Neural progenitor cell (in vitro differentiated cells): ENCODE measurements at regions not wholly inside any gene's neighbourhood (a gene's known extent, or its start where the extent isn't known, plus 50 kb on each side); places are given as distances from the start of the nearest gene placed in this dataset.

Experiments
- DNase-seq: peaks from one replicate; pipeline ENCODE4 v3.0.0-alpha.2; 2016; ENCODE audit warnings: low spot score
- H2AFZ ChIP-seq: fragments of 200-600 bp; sonication (generic); replicated peaks from 2 replicates; pipeline ENCODE4 v1.6.1; 2016; ENCODE audit warnings: antibody characterized with exemption
- H3F3A ChIP-seq: fragments of 200-600 bp; sonication (generic); 2 replicates; pipeline ENCODE4 v1.6.1; 2016; ENCODE audit warnings: antibody characterized with exemption, low read depth
- H3K27ac ChIP-seq: fragments of 200-600 bp; sonication (generic); 2 replicates; pipeline ENCODE4 v1.5.1; 2016; ENCODE audit warnings: mild to moderate bottlenecking
- H3K27me3 ChIP-seq: fragments of 200-600 bp; sonication (generic); 2 replicates; pipeline ENCODE4 v1.6.1; 2016; ENCODE audit warnings: mild to moderate bottlenecking, moderate library complexity
- H3K36me3 ChIP-seq: fragments of 200-600 bp; sonication (generic); 2 replicates; pipeline ENCODE4 v1.5.1; 2016
- H3K4me1 ChIP-seq: fragments of 200-600 bp; sonication (generic); 2 replicates; pipeline ENCODE4 v1.6.1; 2016; ENCODE audit warnings: mixed run types
- H3K4me2 ChIP-seq: fragments of 200-600 bp; sonication (generic); 2 replicates; pipeline ENCODE4 v1.6.1; 2016
- H3K4me3 ChIP-seq: fragments of 200-600 bp; sonication (generic); 2 replicates; pipeline ENCODE4 v1.5.1; 2016
- H3K79me2 ChIP-seq: fragments of 200-600 bp; sonication (generic); 2 replicates; pipeline ENCODE4 v1.6.1; 2016; ENCODE audit warnings: low read depth
- H3K9ac ChIP-seq: fragments of 200-600 bp; sonication (generic); 2 replicates; pipeline ENCODE4 v1.6.1; 2016
- H3K9me3 ChIP-seq: fragments of 200-600 bp; sonication (generic); 2 replicates; pipeline ENCODE4 v1.5.1; 2016; ENCODE audit warnings: low read depth
- H4K20me1 ChIP-seq: fragments of 200-600 bp; sonication (generic); 2 replicates; pipeline ENCODE4 v1.6.1; 2016; ENCODE audit warnings: low read depth
- H3K27ac Mint-ChIP-seq: 3 replicates; pipeline ENCODE4 v1.8.0; 2021; ENCODE audit warnings: mixed read lengths
- H3K27me3 Mint-ChIP-seq: 2 replicates; pipeline ENCODE4 v1.8.0; 2022; ENCODE audit warnings: low read depth, mild to moderate bottlenecking, inconsistent platforms, moderate library complexity, mixed read lengths; ENCODE audit not compliant: insufficient read depth
- H3K36me3 Mint-ChIP-seq: 3 replicates; pipeline ENCODE4 v1.8.0; 2021; ENCODE audit warnings: mixed read lengths
- H3K4me1 Mint-ChIP-seq: 3 replicates; pipeline ENCODE4 v1.8.0; 2021; ENCODE audit warnings: mixed read lengths
- H3K4me3 Mint-ChIP-seq: 3 replicates; pipeline ENCODE4 v1.8.0; 2021; ENCODE audit warnings: mild to moderate bottlenecking, moderate library complexity, mixed read lengths
- H3K9me3 Mint-ChIP-seq: 3 replicates; pipeline ENCODE4 v1.8.0; 2020; ENCODE audit warnings: mixed read lengths
- CTCF ChIP-seq: fragments of 200-600 bp; sonication (generic); IDR thresholded peaks from 2 replicates; pipeline ENCODE4 v1.5.1; 2017; ENCODE audit warnings: antibody characterized with exemption, mild to moderate bottlenecking
- EZH2 ChIP-seq: fragments of 200-600 bp; sonication (generic); IDR thresholded peaks from 2 replicates; pipeline ENCODE4 v1.6.1; 2017; ENCODE audit warnings: antibody characterized with exemption, mild to moderate bottlenecking, moderate library complexity
- EZH2phosphoT487 ChIP-seq: fragments of 200-600 bp; sonication (generic); IDR thresholded peaks from 2 replicates; pipeline ENCODE4 v1.6.1; 2017; ENCODE audit warnings: antibody characterized with exemption

- H3K27me3 Mint-ChIP-seq: peaks cover 4% of the 10 kb centered on the region
- H3K4me1 ChIP-seq: peaks cover 11% of the 10 kb centered on the region
- no peak for TF ChIP-seq EZH2phosphoT487
- no peak for TF ChIP-seq EZH2
- TF ChIP-seq CTCF: no peak
Observed at GRCh38 chr2:226680719-226681118, 118.9 kb downstream of the IRS1 start.

DNA sequence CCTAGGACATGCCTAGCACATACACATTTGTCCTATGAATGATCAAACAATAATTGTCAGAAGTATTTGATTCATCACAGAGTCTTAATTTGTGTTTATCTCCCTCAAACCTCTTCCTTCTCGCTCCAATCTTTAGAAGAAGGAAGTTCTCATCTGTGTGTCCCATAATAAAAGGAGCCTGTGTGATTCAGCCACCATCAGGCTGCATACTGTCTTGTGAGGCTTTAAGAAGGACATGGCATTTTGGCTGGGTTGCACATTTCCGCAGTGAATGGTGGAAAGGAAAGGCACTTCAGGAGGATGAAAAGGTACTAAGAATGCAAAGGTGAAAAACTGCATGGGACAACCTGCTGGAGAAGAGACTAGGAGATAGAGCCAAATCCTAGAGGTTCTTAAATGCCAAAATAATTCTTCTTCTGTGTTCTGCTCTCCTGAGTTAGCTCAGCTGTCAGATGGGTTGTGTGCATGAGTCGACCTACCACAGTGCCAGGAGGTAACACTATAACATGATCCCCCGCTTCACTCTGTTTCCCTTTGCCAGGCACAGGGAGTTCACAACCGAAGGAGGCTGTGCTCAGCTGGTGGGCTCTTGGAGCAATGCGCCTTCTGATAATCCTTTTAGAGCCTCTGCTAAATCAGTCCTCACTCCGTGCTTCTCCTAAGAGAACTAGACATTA is 120.1 kb downstream of the IRS1 start:
- peaks cover 1% of the 10 kb centered on the region for H3K36me3 Mint-ChIP-seq
- Histone ChIP-seq H3K9me3 (no peaks in the 10 kb centered on the region), H3K79me2 (no peaks in the 10 kb centered on the region), H3K27ac (no peak overlapping the region), H3K27me3 (no peaks in the 10 kb centered on the region), H3K4me1 (peaks cover 11% of the 10 kb centered on the region), H3K4me3 (no peak overlapping the region), H3K9ac (no peak overlapping the region), H3F3A (no peaks in the 10 kb centered on the region), H2AFZ (no peak overlapping the region), H3K4me2 (no peak overlapping the region), H3K36me3 (no peaks in the 10 kb centered on the region), H4K20me1 (no peaks in the 10 kb centered on the region)
- H3K4me3 Mint-ChIP-seq: no peak overlapping the region
- DNase-seq: peak; percentile 28
- H3K9me3 Mint-ChIP-seq: peaks cover 6% of the 10 kb centered on the region
- H3K4me1 Mint-ChIP-seq: peaks cover 29% of the 10 kb centered on the region
- TF ChIP-seq EZH2phosphoT487 (no peak), CTCF (no peak), EZH2 (no peak)
- peaks cover 4% of the 10 kb centered on the region for H3K27me3 Mint-ChIP-seq
- peak overlapping the region; percentile 27 for H3K27ac Mint-ChIP-seq

More at GRCh38 chr2:226680719-226681118, 118.9 kb downstream of the IRS1 start:
- Histone ChIP-seq H3K4me3 (no peak overlapping the region), H3K9ac (no peak overlapping the region), H2AFZ (no peak overlapping the region), H4K20me1 (no peaks in the 10 kb centered on the region), H3K9me3 (no peaks in the 10 kb centered on the region), H3K27ac (no peak overlapping the region), H3F3A (no peaks in the 10 kb centered on the region), H3K27me3 (no peaks in the 10 kb centered on the region), H3K36me3 (no peaks in the 10 kb centered on the region), H3K79me2 (no peaks in the 10 kb centered on the region), H3K4me2 (no peak overlapping the region)
- Mint-ChIP-seq H3K27ac (no peak overlapping the region), H3K4me3 (no peak overlapping the region), H3K4me1 (peaks cover 29% of the 10 kb centered on the region), H3K36me3 (peaks cover 1% of the 10 kb centered on the region), H3K9me3 (peaks cover 6% of the 10 kb centered on the region)
- DNase-seq: no peak

GRCh38 chr2:226678422-226678821 is 121.2 kb downstream of the IRS1 start:
- peaks cover 29% of the 10 kb centered on the region for H3K4me1 Mint-ChIP-seq
- Histone ChIP-seq H4K20me1 (no peaks in the 10 kb centered on the region), H3K9me3 (no peaks in the 10 kb centered on the region), H3K4me3 (no peak overlapping the region), H3K9ac (no peak overlapping the region), H3K4me2 (no peak overlapping the region), H3K27ac (no peak overlapping the region), H3K79me2 (no peaks in the 10 kb centered on the region), H3K36me3 (no peaks in the 10 kb centered on the region), H3F3A (no peaks in the 10 kb centered on the region), H3K27me3 (no peaks in the 10 kb centered on the region), H2AFZ (no peak overlapping the region), H3K4me1 (peaks cover 11% of the 10 kb centered on the region)
- peaks cover 6% of the 10 kb centered on the region for H3K9me3 Mint-ChIP-seq
- no peak for DNase-seq
- no peak overlapping the region for H3K4me3 Mint-ChIP-seq
- peaks cover 1% of the 10 kb centered on the region for H3K36me3 Mint-ChIP-seq
- no peak overlapping the region for H3K27ac Mint-ChIP-seq
- peaks cover 4% of the 10 kb centered on the region for H3K27me3 Mint-ChIP-seq
- TF ChIP-seq EZH2 (no peak), EZH2phosphoT487 (no peak), CTCF (no peak)
